GM12878 (cell line): ENCODE measurements at regions not wholly inside any gene's neighbourhood (a gene's known extent, or its start where the extent isn't known, plus 50 kb on each side); places are given as distances from the start of the nearest gene placed in this dataset.

Source experiments
- ATAC-seq: fragments of 200-7000 bp; cut with Tn5 transposase; 3 replicates; pipeline ENCODE4 v1.9.1; 2020; ENCODE audit warnings: mild to moderate bottlenecking, moderate library complexity
- BruUV-seq: library from RNA; stranded (reverse); fragments of 400-500 nt; replicated peaks from 2 replicates; lab custom pipeline; 2021; lab: Mats Ljungman, UMichigan
- CTCF ChIA-PET: fragments of 300-600 bp; sonication (Branson Sonifier 250); formaldehyde crosslinking; extraction: SDS; loops from one replicate; lab custom pipeline; 2021; ENCODE audit warnings: inconsistent platforms; lab: Yijun Ruan, JAX
- POLR2A ChIA-PET: fragments of 350-600 bp; formaldehyde crosslinking; extraction: SDS; loops from one replicate; lab custom pipeline; 2021; ENCODE audit warnings: inconsistent platforms; lab: Charles Lee
- RAD21 ChIA-PET: fragments of 300-600 bp; sonication (Branson Sonifier 250); formaldehyde crosslinking; loops from one replicate; lab custom pipeline; 2023; ENCODE audit warnings: antibody characterized with exemption; ENCODE audit not compliant: unreplicated experiment; lab: Charles Lee
- SMC1A ChIA-PET: fragments of 300-600 bp; sonication (Branson Sonifier 250); formaldehyde crosslinking; loops from one replicate; lab custom pipeline; 2023; ENCODE audit not compliant: unreplicated experiment, uncharacterized antibody; lab: Charles Lee
- DNase-seq: peaks from one replicate; pipeline ENCODE4 v3.0.0-alpha.2; 2011; ENCODE audit warnings: low read depth, low spot score
- FAIRE-seq: peaks from 3 replicates; lab custom pipeline; 2011; peaks lifted over from hg19 to GRCh38; lab: Jason Lieb, UNC
- H2AFZ ChIP-seq: 2 replicates; pipeline ENCODE4 v1.6.0; 2011; ENCODE audit warnings: low read depth, low read length, control low read depth; ENCODE audit not compliant: control insufficient read depth
- H3K27ac ChIP-seq: 2 replicates; pipeline ENCODE4 v1.5.1; 2011; ENCODE audit warnings: control low read depth; ENCODE audit not compliant: control insufficient read depth, insufficient read depth
- H3K27me3 ChIP-seq, 2 experiments: replicated peaks in 1 of 2; 2 replicates each; pipeline versions ENCODE4 v1.6.0 to v1.6.1; 2011; ENCODE audit warnings: low read length in 1 of 2; ENCODE audit not compliant: control insufficient read depth in 2 of 2, insufficient read depth in 2 of 2
- H3K36me3 ChIP-seq, 2 experiments: 2 replicates each; pipeline ENCODE4 v1.5.1; 2011; ENCODE audit warnings: low read length in 1 of 2; ENCODE audit not compliant: control insufficient read depth in 2 of 2, insufficient read depth in 2 of 2
- H3K4me1 ChIP-seq: 2 replicates; pipeline ENCODE4 v1.6.1; 2011; ENCODE audit warnings: mild to moderate bottlenecking, low read length, moderate library complexity, mixed read lengths; ENCODE audit not compliant: control insufficient read depth, insufficient read depth
- H3K4me2 ChIP-seq: 2 replicates; pipeline ENCODE4 v1.6.0; 2011; ENCODE audit warnings: control low read depth; ENCODE audit not compliant: control insufficient read depth, insufficient read depth
- H3K4me3 ChIP-seq: fragments of 200-600 bp; sonication (generic); 2 replicates; pipeline ENCODE4 v1.5.1; 2016
- H3K79me2 ChIP-seq: 2 replicates; pipeline ENCODE4 v1.6.0; 2011; ENCODE audit warnings: low read length; ENCODE audit not compliant: control insufficient read depth, insufficient read depth
- H3K9ac ChIP-seq: 2 replicates; pipeline ENCODE4 v1.8.0; 2011; ENCODE audit warnings: low read length, control low read depth, mixed read lengths; ENCODE audit not compliant: control insufficient read depth, insufficient read depth
- H3K9me3 ChIP-seq: replicated peaks from 3 replicates; pipeline ENCODE4 v1.5.1; 2011; ENCODE audit warnings: mild to moderate bottlenecking, low read length; ENCODE audit not compliant: control insufficient read depth, insufficient read depth
- H4K20me1 ChIP-seq: 2 replicates; pipeline ENCODE4 v1.6.0; 2011; ENCODE audit not compliant: control insufficient read depth, insufficient read depth
- CEBPZ ChIP-seq: fragments of 150-350 bp; IDR thresholded peaks from 2 replicates; pipeline ENCODE4 v1.6.1; 2016; ENCODE audit warnings: low read depth, low read length
- WGBS: methylation state at CpG from one replicate; pipeline ENCODE4 v1.1.6; 2016; ENCODE audit warnings: low lambda C conversion rate; ENCODE audit not compliant: insufficient replicate concordance, insufficient coverage; ENCODE audit errors: missing lambda C conversion rate; 5-methylcytosine and 5-hydroxymethylcytosine counted together
- in situ Hi-C: fragments of 300-500 bp; cut with MboI; formaldehyde crosslinking; loops from 9 replicates; pipeline ENCODE4 v1.14.3; 2018; ENCODE audit warnings: mixed read lengths
- intact Hi-C: fragments of 100-400 bp; cut with micrococcal nuclease; formaldehyde crosslinking; loops from one replicate; pipeline ENCODE4 v1.14.2; 2022; ENCODE audit not compliant: unreplicated experiment

- no peak for TF ChIP-seq CEBPZ
- DNase-seq, result no peak
- 24% methylated on average over 3 of the region's 3 CpGs for WGBS
- Histone ChIP-seq H3K4me1 (no peaks in the 10 kb centered on the region), H3K27me3 (peaks cover 0 to 1% of the 10 kb centered on the region in 2 experiments; a peak in 1 of 4 replicates), H4K20me1 (no peaks in the 10 kb centered on the region), H2AFZ (no peak overlapping the region), H3K36me3 (no peaks in the 10 kb centered on the region), H3K27ac (no peak overlapping the region), H3K4me3 (no peak overlapping the region), H3K79me2 (no peaks in the 10 kb centered on the region), H3K9ac (no peak overlapping the region), H3K4me2 (no peak overlapping the region), H3K9me3 (no peaks in the 10 kb centered on the region; the same call in 2 of the 3 replicates)
- RAD21 ChIA-PET, result no interaction called here
- ATAC-seq, result no peak
- no TSS peak for BruUV-seq
- CTCF ChIA-PET, result interaction anchor here (0.6 kb wide), 1 partner anchor 1816 kb away, joined by 3 read pairs; no protein-coding TSS in a partner anchor
- FAIRE-seq, result no peak
- SMC1A ChIA-PET, result no interaction called here
- POLR2A ChIA-PET, result no interaction called here
- intact Hi-C loops (no loop called here), in situ Hi-C loops (no loop called here)
Measured at GRCh38 chr9:91011891-91012290, 210.3 kb downstream of the SYK start.
